NCI-H1105 (cell line): ENCODE measurements at regions not wholly inside any gene's neighbourhood (a gene's known extent, or its start where the extent isn't known, plus 50 kb on each side); places are given as distances from the start of the nearest gene placed in this dataset.

ENCODE experiments used
- DNase-seq: peaks from one replicate; lab custom pipeline; 2025; lab: John Stamatoyannopoulos, UW

- DNase-seq: no peak
Measured at GRCh38 chr2:160876029-160876428, 284.2 kb upstream of the TANK start.

DNA sequence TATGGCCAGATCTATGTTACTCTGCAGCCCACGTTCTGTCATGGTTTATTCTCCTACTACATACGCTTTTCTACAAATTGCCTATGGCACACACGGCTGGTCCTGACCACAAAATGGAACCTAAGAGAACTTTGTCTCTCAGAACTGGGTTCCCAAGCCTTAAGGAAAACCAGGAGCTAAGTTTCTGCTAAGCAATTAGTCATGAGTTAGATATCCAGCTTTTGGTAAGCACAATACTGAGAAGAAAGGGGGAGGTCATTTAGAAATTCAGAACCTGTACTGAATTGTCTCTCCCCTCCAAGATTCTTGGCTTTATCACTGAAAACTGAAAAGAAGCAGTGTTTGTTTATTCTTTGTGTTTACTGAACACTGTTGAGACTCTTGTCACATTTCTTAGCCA is 283.5 kb upstream of the TANK start:
- DNase-seq: no peak

- no peak for DNase-seq
Measured at GRCh38 chr2:160878618-160879017, 281.6 kb upstream of the TANK start.

- no peak for DNase-seq
Measured at GRCh38 chr2:160882906-160883305, 277.3 kb upstream of the TANK start.

DNA sequence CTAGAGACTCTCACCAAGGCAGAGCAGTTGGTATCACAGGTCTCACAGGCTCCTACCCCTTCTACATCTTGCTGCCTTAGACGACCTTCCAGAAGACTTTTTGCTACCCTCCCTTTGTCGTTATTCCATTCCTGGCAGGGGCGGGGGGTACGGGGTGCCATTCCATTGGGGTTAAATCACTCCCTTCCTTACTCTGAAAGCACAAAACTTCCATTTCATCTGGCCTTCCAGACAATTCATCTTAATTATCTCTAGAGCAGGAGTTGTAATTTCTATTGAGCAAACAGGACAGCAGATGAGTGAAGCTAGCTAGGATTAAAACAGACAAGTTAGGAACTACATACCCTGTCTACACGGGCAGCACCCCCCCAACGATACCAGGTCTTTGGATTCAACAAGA is 276.2 kb upstream of the TANK start:
- no peak for DNase-seq

GRCh38 chr2:160889439-160890170 is 270.6 kb upstream of the TANK start:
- no peak for DNase-seq

DNA sequence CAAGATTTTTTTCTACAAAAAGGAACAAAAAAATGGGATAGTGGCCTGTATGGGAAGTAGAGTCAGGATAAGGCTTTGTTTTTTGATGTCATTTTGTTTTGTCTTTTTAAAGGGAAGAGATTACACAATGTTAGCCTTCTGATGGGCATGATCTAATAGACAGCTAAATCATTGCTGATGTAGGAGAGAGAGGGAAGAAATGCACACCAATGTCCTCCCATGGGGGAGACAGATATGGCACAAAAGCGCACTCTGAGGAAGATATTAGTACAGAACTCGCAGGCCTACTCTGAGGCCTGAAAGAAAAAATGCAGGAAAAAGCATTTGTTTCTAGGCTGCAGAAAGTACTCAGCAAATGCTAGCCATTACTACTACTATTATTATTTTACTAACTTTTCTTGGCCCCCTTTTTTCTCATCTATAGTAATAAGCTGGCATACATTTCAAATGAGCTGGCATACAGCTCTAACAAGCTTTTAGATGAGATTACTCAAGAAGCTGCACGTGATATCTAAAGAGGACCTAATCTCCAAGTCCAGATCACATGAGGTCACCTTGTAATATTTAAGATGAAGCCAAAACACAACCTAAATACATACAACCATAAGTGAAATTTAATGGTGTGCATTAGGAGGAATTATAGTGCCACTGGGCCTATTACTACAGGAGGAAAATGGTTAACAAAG is 269.4 kb upstream of the TANK start:
- no peak for DNase-seq

DNA sequence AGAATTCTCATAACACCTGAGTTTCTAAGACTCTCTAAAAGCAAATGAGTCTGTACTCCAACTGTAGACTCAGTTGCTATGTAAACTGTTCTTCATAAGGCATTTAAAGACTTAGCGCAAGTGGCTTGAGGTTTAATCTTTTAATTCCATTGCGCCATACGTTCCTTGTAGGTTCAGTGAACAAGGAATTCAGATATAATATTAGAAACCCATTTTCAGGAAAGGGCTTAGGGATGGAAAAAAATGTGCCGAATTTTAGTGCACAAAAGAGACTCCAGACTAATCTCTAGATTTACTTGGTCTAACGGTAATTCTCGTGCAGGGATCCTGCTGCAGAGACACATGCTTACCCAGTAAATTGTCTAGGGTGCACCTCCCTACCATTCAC is 268.9 kb upstream of the TANK start:
- DNase-seq: no peak

- no peak for DNase-seq
Measured at GRCh38 chr2:160892204-160892603, 268.0 kb upstream of the TANK start.

GRCh38 chr2:160893581-160893980 is 266.6 kb upstream of the TANK start:
- DNase-seq: no peak

- no peak for DNase-seq
Measured at GRCh38 chr2:160898581-160899307, 261.5 kb upstream of the TANK start.

GRCh38 chr2:160901613-160902012 is 258.6 kb upstream of the TANK start:
- DNase-seq: no peak

DNA sequence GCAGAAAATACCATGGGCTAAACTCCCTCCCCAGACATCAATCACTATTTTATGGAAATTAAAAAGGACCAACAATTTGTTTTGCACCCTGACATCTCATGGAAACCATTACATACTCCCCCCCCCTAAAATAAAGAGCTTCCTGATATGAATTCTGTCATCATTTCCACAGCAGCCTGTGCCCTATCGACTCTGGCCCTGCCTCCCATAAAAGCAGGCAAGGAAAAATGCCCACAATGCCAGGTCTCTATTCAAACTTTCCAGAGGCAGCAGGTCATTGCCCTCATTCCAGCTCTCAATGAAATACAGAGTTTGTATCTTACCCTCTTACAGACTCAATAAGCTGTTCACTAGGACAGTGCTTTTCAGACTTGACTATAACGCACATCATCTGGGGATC is 254.4 kb upstream of the TANK start:
- no peak for DNase-seq

- no peak for DNase-seq
Measured at GRCh38 chr2:160906878-160907277, 253.3 kb upstream of the TANK start.

DNA sequence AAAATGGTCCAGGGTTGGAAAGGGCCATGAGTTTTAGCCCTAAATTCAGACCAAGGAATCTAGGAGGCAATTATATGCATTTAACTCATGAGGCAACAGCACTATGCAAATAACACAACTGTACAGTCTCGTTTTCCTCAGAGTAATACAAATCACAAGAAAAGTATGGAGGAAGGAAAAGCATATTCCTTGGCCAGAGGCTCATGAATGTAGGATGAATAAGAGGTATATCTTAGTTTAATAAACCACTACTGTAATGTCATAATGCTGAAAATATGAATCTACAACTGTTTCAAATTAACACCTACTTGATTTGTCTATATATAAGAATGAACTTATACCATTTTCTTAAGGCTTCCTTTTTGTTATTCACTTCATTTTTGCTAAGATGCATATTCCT is 252.5 kb upstream of the TANK start:
- no peak for DNase-seq

- no peak for DNase-seq
Measured at GRCh38 chr2:160908157-160908556, 252.1 kb upstream of the TANK start.

DNA sequence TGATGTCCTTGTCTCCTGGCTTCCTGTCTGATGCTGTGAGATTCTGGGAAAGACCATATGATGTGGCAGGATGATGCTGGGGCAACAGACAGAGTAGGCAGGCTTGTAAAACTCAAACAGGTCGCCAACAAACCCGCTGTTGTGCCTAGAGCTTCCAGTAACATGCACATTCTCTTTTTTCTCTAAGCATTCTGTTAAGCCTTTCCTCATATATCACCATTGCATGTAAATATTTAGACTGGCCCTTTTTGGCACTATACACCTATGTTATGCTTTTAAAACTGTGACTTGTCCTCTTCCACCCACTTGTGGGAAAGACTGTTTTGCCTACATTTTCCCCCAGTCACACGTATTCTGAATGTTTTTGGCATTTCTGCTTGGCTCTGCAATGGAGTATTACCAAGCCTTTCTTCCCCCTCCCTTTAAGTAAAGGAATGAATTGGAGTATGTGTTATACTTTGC is 250.4 kb upstream of the TANK start:
- DNase-seq: no peak

- no peak for DNase-seq
Measured at GRCh38 chr2:160910681-160911080, 249.5 kb upstream of the TANK start.

DNA sequence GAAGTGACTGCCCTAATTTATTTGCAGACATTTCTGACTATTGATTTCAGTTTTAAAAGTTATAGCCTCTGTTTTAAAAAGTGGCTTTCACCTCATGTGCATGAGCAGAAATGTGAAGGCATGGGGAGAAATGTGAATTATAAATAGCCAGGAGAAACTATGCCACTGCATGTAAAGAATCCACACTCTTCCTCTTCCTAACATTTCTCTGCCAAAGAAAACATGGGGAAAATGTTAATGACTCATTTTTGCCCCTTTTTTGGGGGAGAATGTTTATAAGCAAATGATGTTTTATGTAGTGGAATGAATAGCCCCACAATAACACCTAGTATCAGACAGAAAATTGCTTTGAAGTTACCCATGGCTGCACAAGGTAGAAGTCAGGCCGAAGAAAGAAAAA is 249.0 kb upstream of the TANK start:
- DNase-seq: no peak

- no peak for DNase-seq
Measured at GRCh38 chr2:160912276-160912675, 248.0 kb upstream of the TANK start.

GRCh38 chr2:160913323-160913722 is 246.9 kb upstream of the TANK start:
- DNase-seq: no peak

DNA sequence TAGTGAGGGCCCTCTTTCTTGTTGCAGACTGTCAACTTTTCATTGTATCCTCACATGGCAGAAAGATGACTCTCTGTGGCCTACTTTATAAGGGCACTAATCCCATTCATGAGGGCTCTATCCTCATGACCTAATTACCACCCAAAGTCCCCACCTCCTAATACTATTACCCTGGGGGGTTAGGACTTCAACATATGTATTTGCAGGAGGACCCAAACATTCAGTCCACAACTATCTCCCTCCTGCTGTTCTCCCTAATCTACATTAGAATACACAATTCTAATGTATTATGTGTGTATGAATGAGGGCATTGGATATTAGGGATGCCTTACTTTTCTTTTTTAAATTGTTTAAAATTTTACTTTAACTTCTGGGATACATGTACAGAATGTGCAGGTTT is 246.0 kb upstream of the TANK start:
- no peak for DNase-seq

DNA sequence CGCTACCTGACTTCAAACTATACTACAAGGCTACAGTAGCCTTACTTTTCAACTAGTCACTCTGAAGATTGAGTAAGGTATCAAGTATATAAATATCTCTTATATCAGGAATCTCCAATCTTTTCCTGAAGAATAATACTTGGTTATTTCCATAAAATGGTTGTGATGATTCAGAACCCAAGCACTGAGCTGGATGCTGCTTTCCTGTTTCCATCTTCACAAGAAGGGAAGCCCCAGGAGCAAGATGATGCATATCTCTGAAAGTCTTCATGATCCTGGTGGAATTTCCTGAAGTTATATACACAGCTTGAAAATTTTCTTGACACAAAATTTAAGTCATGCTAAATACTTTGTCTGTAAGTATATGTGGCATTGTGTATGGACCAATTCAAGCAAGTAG is 243.9 kb upstream of the TANK start:
- no peak for DNase-seq
